ENCODE measurements at regions not wholly inside any gene's neighbourhood (a gene's known extent, or its start where the extent isn't known, plus 50 kb on each side); places are given as distances from the start of the nearest gene placed in this dataset.

GRCh38 chr6:3523271-3523670, 66.4 kb upstream of the SLC22A23 start:
- Histone ChIP-seq H3K27ac (replicated peaks in 1 of 4) (no peak overlapping the region), H3K36me3 (no peaks in the 10 kb centered on the region), H3K9me3 (peaks cover 0 to 4% (median 0%) of the 10 kb centered on the region in 4 donors), H3K27me3 (no peaks in the 10 kb centered on the region), H3K4me3 (no peak overlapping the region), H3K4me1 (peaks cover 0 to 15% (median 12%) of the 10 kb centered on the region in 4 donors)
- 60% methylated on average over 5 of the region's 5 CpGs for WGBS
- TF ChIP-seq POLR2AphosphoS5 (IDR thresholded peaks at IDR 0.05) (no peak), EP300 (IDR thresholded peaks at IDR 0.05) (no peak), POLR2A (IDR thresholded peaks at IDR 0.05; ENCODE audit: low read depth) (no peak)
- TF ChIP-seq, protein P1, sequence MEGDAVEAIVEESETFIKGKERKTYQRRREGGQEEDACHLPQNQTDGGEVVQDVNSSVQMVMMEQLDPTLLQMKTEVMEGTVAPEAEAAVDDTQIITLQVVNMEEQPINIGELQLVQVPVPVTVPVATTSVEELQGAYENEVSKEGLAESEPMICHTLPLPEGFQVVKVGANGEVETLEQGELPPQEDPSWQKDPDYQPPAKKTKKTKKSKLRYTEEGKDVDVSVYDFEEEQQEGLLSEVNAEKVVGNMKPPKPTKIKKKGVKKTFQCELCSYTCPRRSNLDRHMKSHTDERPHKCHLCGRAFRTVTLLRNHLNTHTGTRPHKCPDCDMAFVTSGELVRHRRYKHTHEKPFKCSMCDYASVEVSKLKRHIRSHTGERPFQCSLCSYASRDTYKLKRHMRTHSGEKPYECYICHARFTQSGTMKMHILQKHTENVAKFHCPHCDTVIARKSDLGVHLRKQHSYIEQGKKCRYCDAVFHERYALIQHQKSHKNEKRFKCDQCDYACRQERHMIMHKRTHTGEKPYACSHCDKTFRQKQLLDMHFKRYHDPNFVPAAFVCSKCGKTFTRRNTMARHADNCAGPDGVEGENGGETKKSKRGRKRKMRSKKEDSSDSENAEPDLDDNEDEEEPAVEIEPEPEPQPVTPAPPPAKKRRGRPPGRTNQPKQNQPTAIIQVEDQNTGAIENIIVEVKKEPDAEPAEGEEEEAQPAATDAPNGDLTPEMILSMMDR (IDR thresholded peaks at IDR 0.05), result no peak
- intact Hi-C loops (cut with DNase I), result no loop called here
- no peak for DNase-seq (ENCODE audit: extremely low spot score)

GRCh38 chr6:3522561-3523260, 65.9 kb upstream of the SLC22A23 start:
- no peak for TF ChIP-seq POLR2A (IDR thresholded peaks at IDR 0.05; ENCODE audit: low read depth)
- no peaks in the 10 kb centered on the region for H3K27me3 ChIP-seq
- H3K4me1 ChIP-seq, result peaks cover 0 to 19% (median 13%) of the 10 kb centered on the region in 4 donors
- H3K4me3 ChIP-seq, result no peak overlapping the region
- no peak for DNase-seq (ENCODE audit: extremely low spot score)
- no peaks in the 10 kb centered on the region for H3K36me3 ChIP-seq
- 63% methylated on average over 7 of the region's 7 CpGs for WGBS
- peaks cover 0 to 4% (median 0%) of the 10 kb centered on the region in 4 donors for H3K9me3 ChIP-seq
- no peak overlapping the region for H3K27ac ChIP-seq (replicated peaks in 1 of 4)
- intact Hi-C loops (cut with DNase I), result no loop called here

GRCh38 chr6:3520281-3521230, 63.7 kb upstream of the SLC22A23 start:
- no peak for TF ChIP-seq POLR2AphosphoS5 (IDR thresholded peaks at IDR 0.05)
- TF ChIP-seq POLR2A (IDR thresholded peaks at IDR 0.05; ENCODE audit: low read depth), result no peak
- TF ChIP-seq, protein P1 (IDR thresholded peaks at IDR 0.05), result no peak
- TF ChIP-seq EP300 (IDR thresholded peaks at IDR 0.05), result no peak
- no peaks in the 10 kb centered on the region for H3K27me3 ChIP-seq
- no peaks in the 10 kb centered on the region for H3K36me3 ChIP-seq
- no peak overlapping the region for H3K4me3 ChIP-seq
- intact Hi-C loops (cut with DNase I), result no loop called here
- peaks cover 0 to 19% (median 13%) of the 10 kb centered on the region in 4 donors for H3K4me1 ChIP-seq
- no peak for DNase-seq (ENCODE audit: extremely low spot score)
- no peak overlapping the region for H3K27ac ChIP-seq (replicated peaks in 1 of 4)
- 89% methylated on average over 10 of the region's 10 CpGs for WGBS
- peaks cover 0 to 4% (median 0%) of the 10 kb centered on the region in 4 donors for H3K9me3 ChIP-seq

GRCh38 chr6:3518356-3519190, 61.7 kb upstream of the SLC22A23 start:
- H3K27me3 ChIP-seq, result no peaks in the 10 kb centered on the region
- intact Hi-C loops (cut with DNase I), result no loop called here
- H3K27ac ChIP-seq (replicated peaks in 1 of 4), result peak overlapping the region in 1 of 4 donors; percentile 11
- peaks cover 0 to 18% (median 13%) of the 10 kb centered on the region in 4 donors for H3K4me1 ChIP-seq
- WGBS, result 66% methylated on average over 15 of the region's 15 CpGs
- H3K4me3 ChIP-seq, result no peak overlapping the region
- no peak for DNase-seq (ENCODE audit: extremely low spot score)
- peaks cover 0 to 4% (median 0%) of the 10 kb centered on the region in 4 donors for H3K9me3 ChIP-seq
- TF ChIP-seq POLR2A (IDR thresholded peaks at IDR 0.05; ENCODE audit: low read depth) (no peak), EP300 (IDR thresholded peaks at IDR 0.05) (no peak), POLR2AphosphoS5 (IDR thresholded peaks at IDR 0.05) (no peak)
- TF ChIP-seq, protein P1 (IDR thresholded peaks at IDR 0.05), result no peak
- H3K36me3 ChIP-seq, result no peaks in the 10 kb centered on the region

Measured in esophagus muscularis mucosa (tissue), 4 donors.